ENCODE measurements at regions not wholly inside any gene's neighbourhood (a gene's known extent, or its start where the extent isn't known, plus 50 kb on each side); places are given as distances from the start of the nearest gene placed in this dataset.

GRCh38 chr16:48487287-48487686 is 102.1 kb upstream of the SIAH1 start:
- dilution Hi-C loops (cut with MboI; ENCODE audit: extremely low pct_ligation_motif_present, low sequenced_read_pairs), result no loop called here
- Histone ChIP-seq H3K9me3 (ENCODE audit: control insufficient read depth, low read depth, low read length) (no peaks in the 10 kb centered on the region), H3K9me1 (ENCODE audit: control insufficient read depth, extremely low read depth, insufficient read depth, low read length) (no peaks in the 10 kb centered on the region), H3K4me3 (ENCODE audit: control insufficient read depth in 2 of 3, extremely low read depth in 1 of 3, insufficient read depth in 2 of 3, low read depth in 1 of 3, low read length in 3 of 3) (no peak overlapping the region), H3K4me1 (ENCODE audit: control insufficient read depth, extremely low read depth, insufficient read depth, low read length) (no peaks in the 10 kb centered on the region), H4K20me1 (ENCODE audit: control insufficient read depth, extremely low read depth, insufficient read depth, low read length) (no peaks in the 10 kb centered on the region), H3K27ac (ENCODE audit: control insufficient read depth, insufficient read depth, low read length) (no peak overlapping the region), H3K79me2 (ENCODE audit: control insufficient read depth, insufficient read depth, low read length) (no peaks in the 10 kb centered on the region), H3K4me2 (ENCODE audit: control insufficient read depth, extremely low read depth, insufficient read depth, low read depth, low read length) (no peak overlapping the region), H2AFZ (ENCODE audit: control insufficient read depth, low read length) (no peak overlapping the region), H3K36me3 (ENCODE audit: control insufficient read depth in 2 of 2, extremely low read depth in 1 of 2, insufficient read depth in 2 of 2, low read length in 2 of 2) (no peaks in the 10 kb centered on the region), H3K9ac (ENCODE audit: control insufficient read depth, extremely low read depth, insufficient read depth, low read length) (no peak overlapping the region), H3K27me3 (ENCODE audit: control insufficient read depth, extremely low read depth, insufficient read depth, low read length) (no peaks in the 10 kb centered on the region)
- DNase-seq (ENCODE audit: low read depth, low spot score), result no peak
- FAIRE-seq, result no peak
- TF ChIP-seq CTCF (optimal IDR thresholded peaks at IDR 0.05 in 1 of 3, IDR thresholded peaks at IDR 0.05 in 1 of 3, conservative IDR thresholded peaks at IDR 0.05 in 1 of 3; ENCODE audit: extremely low read depth in 1 of 3, insufficient read depth in 2 of 3, low read length in 3 of 3) (no peak), EZH2 (IDR thresholded peaks at IDR 0.05; ENCODE audit: low read length) (no peak)

GRCh38 chr16:48481772-48482171 is 96.6 kb upstream of the SIAH1 start:
- H3K4me3 ChIP-seq (ENCODE audit: control insufficient read depth in 2 of 3, extremely low read depth in 1 of 3, insufficient read depth in 2 of 3, low read depth in 1 of 3, low read length in 3 of 3), result no peak overlapping the region
- FAIRE-seq, result no peak
- H3K27ac ChIP-seq (ENCODE audit: control insufficient read depth, insufficient read depth, low read length), result no peak overlapping the region
- no peak overlapping the region for H3K9ac ChIP-seq (ENCODE audit: control insufficient read depth, extremely low read depth, insufficient read depth, low read length)
- no peaks in the 10 kb centered on the region for H3K9me1 ChIP-seq (ENCODE audit: control insufficient read depth, extremely low read depth, insufficient read depth, low read length)
- no peaks in the 10 kb centered on the region for H3K27me3 ChIP-seq (ENCODE audit: control insufficient read depth, extremely low read depth, insufficient read depth, low read length)
- H3K9me3 ChIP-seq (ENCODE audit: control insufficient read depth, low read depth, low read length), result no peaks in the 10 kb centered on the region
- H3K79me2 ChIP-seq (ENCODE audit: control insufficient read depth, insufficient read depth, low read length), result no peaks in the 10 kb centered on the region
- no peak overlapping the region for H3K4me2 ChIP-seq (ENCODE audit: control insufficient read depth, extremely low read depth, insufficient read depth, low read depth, low read length)
- no peaks in the 10 kb centered on the region for H3K4me1 ChIP-seq (ENCODE audit: control insufficient read depth, extremely low read depth, insufficient read depth, low read length)
- TF ChIP-seq CTCF (optimal IDR thresholded peaks at IDR 0.05 in 1 of 3, IDR thresholded peaks at IDR 0.05 in 1 of 3, conservative IDR thresholded peaks at IDR 0.05 in 1 of 3; ENCODE audit: extremely low read depth in 1 of 3, insufficient read depth in 2 of 3, low read length in 3 of 3) (no peak), EZH2 (IDR thresholded peaks at IDR 0.05; ENCODE audit: low read length) (no peak)
- DNase-seq (ENCODE audit: low read depth, low spot score), result no peak
- no peaks in the 10 kb centered on the region for H3K36me3 ChIP-seq (ENCODE audit: control insufficient read depth in 2 of 2, extremely low read depth in 1 of 2, insufficient read depth in 2 of 2, low read length in 2 of 2)
- H2AFZ ChIP-seq (ENCODE audit: control insufficient read depth, low read length), result no peak overlapping the region
- dilution Hi-C loops (cut with MboI; ENCODE audit: extremely low pct_ligation_motif_present, low sequenced_read_pairs), result no loop called here
- no peaks in the 10 kb centered on the region for H4K20me1 ChIP-seq (ENCODE audit: control insufficient read depth, extremely low read depth, insufficient read depth, low read length)

Measured in keratinocyte (primary cell).